LNCAP (cell line): ENCODE measurements at regions not wholly inside any gene's neighbourhood (a gene's known extent, or its start where the extent isn't known, plus 50 kb on each side); places are given as distances from the start of the nearest gene placed in this dataset.

Experiments
- TF ChIP-seq, protein P1 (sequence below): fragments of 450-650 bp; IDR thresholded peaks from 2 replicates; pipeline ENCODE4 v1.5.1; 2017; ENCODE audit warnings: mild to moderate bottlenecking

DNA sequence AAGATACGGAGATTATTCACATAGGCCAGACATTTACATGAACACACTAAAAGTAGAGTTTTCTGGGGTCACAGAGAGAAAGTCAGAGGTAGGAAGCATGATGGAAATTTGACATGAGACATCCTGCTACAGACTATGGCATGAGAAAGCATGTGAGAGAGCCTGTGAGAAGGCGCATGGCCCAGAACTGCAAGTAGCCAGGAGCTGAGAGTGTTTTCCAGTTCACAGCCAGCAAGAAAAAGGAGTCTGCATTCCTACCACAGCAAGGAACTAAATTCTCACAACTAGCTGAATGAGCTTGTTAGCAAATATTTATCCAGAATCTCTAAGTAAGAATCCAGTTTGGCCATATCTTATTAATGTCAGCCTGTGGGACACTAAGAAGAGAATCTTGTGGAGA, 673.3 kb downstream of the BRINP3 start:
- TF ChIP-seq, protein P1, sequence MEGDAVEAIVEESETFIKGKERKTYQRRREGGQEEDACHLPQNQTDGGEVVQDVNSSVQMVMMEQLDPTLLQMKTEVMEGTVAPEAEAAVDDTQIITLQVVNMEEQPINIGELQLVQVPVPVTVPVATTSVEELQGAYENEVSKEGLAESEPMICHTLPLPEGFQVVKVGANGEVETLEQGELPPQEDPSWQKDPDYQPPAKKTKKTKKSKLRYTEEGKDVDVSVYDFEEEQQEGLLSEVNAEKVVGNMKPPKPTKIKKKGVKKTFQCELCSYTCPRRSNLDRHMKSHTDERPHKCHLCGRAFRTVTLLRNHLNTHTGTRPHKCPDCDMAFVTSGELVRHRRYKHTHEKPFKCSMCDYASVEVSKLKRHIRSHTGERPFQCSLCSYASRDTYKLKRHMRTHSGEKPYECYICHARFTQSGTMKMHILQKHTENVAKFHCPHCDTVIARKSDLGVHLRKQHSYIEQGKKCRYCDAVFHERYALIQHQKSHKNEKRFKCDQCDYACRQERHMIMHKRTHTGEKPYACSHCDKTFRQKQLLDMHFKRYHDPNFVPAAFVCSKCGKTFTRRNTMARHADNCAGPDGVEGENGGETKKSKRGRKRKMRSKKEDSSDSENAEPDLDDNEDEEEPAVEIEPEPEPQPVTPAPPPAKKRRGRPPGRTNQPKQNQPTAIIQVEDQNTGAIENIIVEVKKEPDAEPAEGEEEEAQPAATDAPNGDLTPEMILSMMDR, result no peak

DNA sequence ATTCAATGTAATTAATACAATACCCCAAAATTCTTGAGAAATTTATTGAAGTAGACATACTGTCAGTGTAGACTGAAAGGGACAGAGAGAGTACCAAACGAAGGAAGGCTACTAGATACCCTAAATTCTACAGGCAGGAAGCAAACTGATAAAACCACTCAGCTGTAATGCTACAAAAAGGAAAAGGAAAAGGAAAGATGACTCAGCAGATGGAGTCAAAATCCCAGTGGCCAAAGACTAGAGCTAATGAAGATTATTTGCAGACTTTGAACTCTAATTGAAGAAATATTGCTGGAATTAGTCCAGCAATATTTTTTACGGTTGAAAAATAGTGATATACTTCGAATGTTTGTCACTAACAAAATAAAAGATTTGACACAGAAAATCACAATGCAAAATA, 671.9 kb downstream of the BRINP3 start:
- TF ChIP-seq, protein P1, result no peak

DNA sequence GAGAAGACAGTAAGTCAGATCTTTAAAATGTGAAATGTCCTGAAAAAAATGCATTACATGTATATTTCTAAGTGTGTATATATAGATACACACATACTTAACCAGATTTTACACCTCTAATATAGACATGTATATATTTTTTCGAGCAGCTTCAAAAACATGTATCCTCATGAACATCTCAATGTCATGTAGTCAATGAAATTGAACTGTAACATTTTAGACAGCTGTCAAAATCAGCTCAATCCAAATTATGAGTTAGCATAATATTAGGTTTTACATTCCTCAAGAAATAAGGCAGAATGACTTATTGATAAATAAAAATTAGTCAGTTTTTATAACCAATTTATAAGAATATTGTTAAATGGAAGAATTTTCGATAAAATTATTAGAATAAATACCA, 665.7 kb downstream of the BRINP3 start:
- TF ChIP-seq, protein P1, result no peak

DNA sequence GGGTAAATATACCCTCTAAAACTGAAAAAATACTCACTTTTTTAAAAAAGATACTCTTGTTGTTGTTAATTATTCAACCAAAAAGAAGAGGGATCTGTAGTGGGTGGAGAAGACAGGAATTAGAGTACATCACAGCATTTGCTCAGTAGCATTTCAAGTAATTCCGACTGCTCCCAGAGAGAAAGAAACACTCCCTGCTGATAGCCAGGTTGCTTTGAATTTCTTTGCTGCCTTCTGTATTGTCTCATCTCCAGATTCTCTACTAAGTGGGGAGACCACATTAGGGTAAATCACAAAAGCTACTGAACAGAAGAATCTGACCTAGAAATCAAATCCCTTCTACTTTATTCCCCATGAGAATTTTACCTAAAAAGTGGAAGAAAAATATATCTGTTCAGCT, 661.1 kb downstream of the BRINP3 start:
- TF ChIP-seq, protein P1, result no peak

DNA sequence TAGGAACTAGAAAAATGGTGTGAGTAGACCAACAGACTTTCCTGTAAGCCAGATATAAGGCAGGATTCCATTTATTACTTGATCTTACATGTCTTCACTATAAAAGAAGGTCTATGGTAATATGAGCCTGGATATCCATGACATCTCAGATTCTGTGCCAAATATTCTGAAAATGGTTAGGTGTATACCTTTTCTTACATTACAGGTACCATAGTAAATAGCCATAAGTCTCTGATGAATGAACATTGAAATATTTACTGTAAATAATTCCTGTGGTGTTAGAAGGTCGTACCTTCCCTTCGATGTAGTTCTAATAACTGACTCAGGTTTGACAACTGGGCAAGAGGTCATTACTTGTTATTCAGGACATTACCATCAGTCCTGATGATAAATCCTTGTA, 657.9 kb downstream of the BRINP3 start:
- TF ChIP-seq, protein P1, result no peak

DNA sequence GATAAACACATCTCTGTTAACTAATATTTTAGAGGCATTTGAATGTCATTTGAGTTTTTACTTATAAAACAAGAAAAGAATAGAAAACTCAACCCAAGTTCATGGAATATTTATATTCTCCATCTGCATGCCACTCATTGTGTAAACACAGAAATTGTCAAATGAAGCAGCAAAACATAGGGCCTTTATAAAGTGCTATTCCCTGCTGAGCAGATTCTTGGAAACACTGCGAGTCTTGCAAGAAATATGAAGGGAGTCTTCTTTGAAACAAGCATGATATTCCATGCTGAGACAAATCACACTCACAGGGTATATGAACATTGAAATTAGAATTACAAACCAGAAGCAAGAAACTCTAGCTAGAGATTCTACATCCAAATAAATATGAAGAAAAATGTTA, 655.8 kb downstream of the BRINP3 start:
- TF ChIP-seq, protein P1, result no peak

DNA sequence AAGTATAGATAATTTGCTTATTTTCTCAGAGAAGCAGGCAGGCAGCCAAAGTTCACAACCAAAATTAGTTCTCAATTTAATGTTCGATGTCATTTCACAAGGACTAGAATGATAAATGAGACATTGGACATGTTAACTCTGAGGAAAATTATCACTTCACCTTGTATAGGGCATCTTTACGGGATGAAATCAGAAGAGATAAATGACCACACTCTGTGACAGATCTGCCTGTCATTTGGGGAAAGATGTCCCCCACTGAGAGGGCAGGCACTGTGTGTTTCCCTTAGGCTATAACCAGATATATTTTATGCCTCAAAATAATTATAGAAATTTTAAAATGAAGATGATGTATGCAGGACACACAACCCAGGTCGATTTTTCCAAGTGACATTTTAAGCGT, 642.9 kb downstream of the BRINP3 start:
- TF ChIP-seq, protein P1, result no peak

DNA sequence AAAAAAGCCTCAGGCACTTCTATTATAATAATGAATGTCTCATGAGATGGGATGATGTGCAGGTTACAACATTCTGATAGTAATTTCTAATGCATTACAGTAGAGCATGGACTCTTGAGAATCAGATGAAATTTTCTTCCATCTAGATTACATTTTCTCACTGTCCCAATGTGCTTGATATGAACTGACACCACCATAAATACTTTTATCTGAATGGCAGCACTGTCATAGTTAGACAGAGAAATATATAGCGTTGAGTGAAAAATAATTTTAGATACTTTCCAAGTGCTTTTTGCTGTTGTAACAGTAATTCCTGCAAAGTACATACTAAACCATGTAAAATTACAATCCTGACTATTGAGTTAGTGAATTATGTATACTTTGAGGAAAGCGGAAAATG, 630.1 kb downstream of the BRINP3 start:
- TF ChIP-seq, protein P1, result no peak
